Ishikawa (cell line): ENCODE measurements at regions not wholly inside any gene's neighbourhood (a gene's known extent, or its start where the extent isn't known, plus 50 kb on each side); places are given as distances from the start of the nearest gene placed in this dataset.

Experiments
- CEBPB ChIP-seq: IDR thresholded peaks from 2 replicates; pipeline ENCODE4 v1.6.1; 2012
- CREB1 ChIP-seq: IDR thresholded peaks from 2 replicates; pipeline ENCODE4 v1.6.1; 2012; ENCODE audit warnings: low read depth
- EGR1 ChIP-seq: IDR thresholded peaks from 2 replicates; pipeline ENCODE4 v1.6.1; 2012
- EP300 ChIP-seq: IDR thresholded peaks from 2 replicates; pipeline ENCODE4 v1.6.1; 2012; ENCODE audit warnings: borderline replicate concordance
- FOXM1 ChIP-seq: IDR thresholded peaks from 2 replicates; pipeline ENCODE4 v1.6.1; 2012; ENCODE audit warnings: low read depth, borderline replicate concordance
- MAX ChIP-seq: IDR thresholded peaks from 2 replicates; pipeline ENCODE4 v1.6.1; 2012
- NFIC ChIP-seq: IDR thresholded peaks from 2 replicates; pipeline ENCODE4 v1.6.1; 2012
- RAD21 ChIP-seq: IDR thresholded peaks from 2 replicates; pipeline ENCODE4 v1.6.1; 2012; ENCODE audit warnings: low read depth
- REST ChIP-seq: IDR thresholded peaks from 2 replicates; pipeline ENCODE4 v1.6.1; 2012; ENCODE audit warnings: low read depth, mild to moderate bottlenecking
- TAF1 ChIP-seq: IDR thresholded peaks from 2 replicates; pipeline ENCODE4 v1.6.1; 2012; ENCODE audit warnings: low read depth, mild to moderate bottlenecking
- TCF12 ChIP-seq: IDR thresholded peaks from 2 replicates; pipeline ENCODE4 v1.6.1; 2012; ENCODE audit warnings: low read depth
- TEAD4 ChIP-seq: IDR thresholded peaks from 2 replicates; pipeline ENCODE4 v1.6.1; 2012
- USF1 ChIP-seq: IDR thresholded peaks from 2 replicates; pipeline ENCODE4 v1.6.1; 2012
- YY1 ChIP-seq: IDR thresholded peaks from 2 replicates; pipeline ENCODE4 v1.6.1; 2012; ENCODE audit warnings: low read depth

- no peak for TF ChIP-seq NFIC
- TF ChIP-seq USF1, result no peak
- no peak for TF ChIP-seq CREB1
- TF ChIP-seq MAX, result no peak
- TF ChIP-seq RAD21, result no peak
- TF ChIP-seq REST, result no peak
- no peak for TF ChIP-seq TAF1
- TF ChIP-seq EP300, result no peak
- TF ChIP-seq CEBPB, result no peak
- no peak for TF ChIP-seq YY1
- TF ChIP-seq TEAD4, result no peak
- no peak for TF ChIP-seq FOXM1
- TF ChIP-seq EGR1, result no peak
- TF ChIP-seq TCF12, result no peak
Measured at GRCh38 chr7:84900215-84900614, 286.6 kb downstream of the SEMA3D start.
